KBM-7 (cell line): ENCODE measurements at regions not wholly inside any gene's neighbourhood (a gene's known extent, or its start where the extent isn't known, plus 50 kb on each side); places are given as distances from the start of the nearest gene placed in this dataset.
"Not testable (repeated sequence)": the region's sequence is repeated elsewhere in the genome, so short reads cannot be mapped to it uniquely, and the experiment has no call there.

ENCODE experiments used
- DNase-seq: peaks from one replicate; pipeline ENCODE4 v3.0.0-alpha.2; 2015
- in situ Hi-C: fragments of 300-500 bp; cut with MboI; formaldehyde crosslinking; loops from 2 replicates; pipeline ENCODE4 v1.14.3; 2020; ENCODE audit warnings: low sequenced_read_pairs, low pct_unique_long_range_greater_than_20kb, mixed read lengths

- in situ Hi-C loops, result no loop called here
These were observed 1067.8 kb downstream of the DNAJB9 start for GRCh38 chr7:109637428-109637990.

GRCh38 chr7:109638321-109638720 is 1068.6 kb downstream of the DNAJB9 start:
- no peak for DNase-seq
- in situ Hi-C loops, result no loop called here

More at GRCh38 chr7:109637428-109637990, 1067.8 kb downstream of the DNAJB9 start:
- DNase-seq, result no peak

GRCh38 chr7:109639561-109639960 is 1069.9 kb downstream of the DNAJB9 start:
- no peak for DNase-seq
- in situ Hi-C loops, result no loop called here

GRCh38 chr7:109641445-109641844 is 1071.8 kb downstream of the DNAJB9 start:
- no peak for DNase-seq
- in situ Hi-C loops, result no loop called here

- in situ Hi-C loops, result no loop called here
- DNase-seq, result no peak
These were observed 1076.5 kb downstream of the DNAJB9 start for GRCh38 chr7:109646124-109646523.

- DNase-seq, in situ Hi-C loops: not testable (repeated sequence)
These were observed 1076.9 kb downstream of the DNAJB9 start for GRCh38 chr7:109646594-109646993.

- DNase-seq, in situ Hi-C loops: not testable (repeated sequence)
These were observed 1077.6 kb downstream of the DNAJB9 start for GRCh38 chr7:109647263-109647662.

GRCh38 chr7:109659261-109659660 is 1089.6 kb downstream of the DNAJB9 start:
- in situ Hi-C loops, result no loop called here
- no peak for DNase-seq

GRCh38 chr7:109660401-109660800 is 1090.7 kb downstream of the DNAJB9 start:
- no peak for DNase-seq
- in situ Hi-C loops, result no loop called here

GRCh38 chr7:109663806-109664205 is 1094.1 kb downstream of the DNAJB9 start:
- DNase-seq, result no peak
- in situ Hi-C loops, result no loop called here

GRCh38 chr7:109687269-109687668 is 1117.6 kb downstream of the DNAJB9 start:
- DNase-seq, in situ Hi-C loops: not testable (repeated sequence)

- in situ Hi-C loops, DNase-seq: not testable (repeated sequence)
These were observed 1122.9 kb downstream of the DNAJB9 start for GRCh38 chr7:109692613-109693012.

- DNase-seq, result no peak
- in situ Hi-C loops, result no loop called here
These were observed 1124.7 kb downstream of the DNAJB9 start for GRCh38 chr7:109694149-109695071.

GRCh38 chr7:109695419-109695818 is 1125.7 kb downstream of the DNAJB9 start:
- no peak for DNase-seq
- in situ Hi-C loops, result no loop called here

GRCh38 chr7:109696723-109697122 is 1127.0 kb downstream of the DNAJB9 start:
- in situ Hi-C loops, result no loop called here
- no peak for DNase-seq

- DNase-seq, result no peak
- in situ Hi-C loops, result no loop called here
These were observed 1130.0 kb downstream of the DNAJB9 start for GRCh38 chr7:109699661-109700060.

GRCh38 chr7:109713366-109713765 is 1143.7 kb downstream of the DNAJB9 start:
- in situ Hi-C loops, result no loop called here
- no peak for DNase-seq

GRCh38 chr7:109719359-109719758 is 1149.7 kb downstream of the DNAJB9 start:
- in situ Hi-C loops, DNase-seq: not testable (repeated sequence)

- in situ Hi-C loops, result no loop called here
These were observed 1164.9 kb downstream of the DNAJB9 start for GRCh38 chr7:109734601-109735000.

GRCh38 chr7:109735881-109736280 is 1166.2 kb downstream of the DNAJB9 start:
- in situ Hi-C loops, result no loop called here
- DNase-seq, result no peak

More at GRCh38 chr7:109734601-109735000, 1164.9 kb downstream of the DNAJB9 start:
- DNase-seq, result no peak
